RWPE2 (cell line): ENCODE measurements at regions not wholly inside any gene's neighbourhood (a gene's known extent, or its start where the extent isn't known, plus 50 kb on each side); places are given as distances from the start of the nearest gene placed in this dataset.

Experiments
- ATAC-seq: fragments of 200-7000 bp; cut with Tn5 transposase; 3 replicates; pipeline ENCODE4 v1.9.1; 2021; ENCODE audit warnings: low read depth
- DNase-seq: peaks from one replicate; pipeline ENCODE4 v3.0.0-alpha.2; 2020; ENCODE audit warnings: low spot score
- H3K27ac ChIP-seq: fragments of 450-650 bp; 2 replicates; pipeline ENCODE4 v1.5.1; 2017; ENCODE audit warnings: mild to moderate bottlenecking; ENCODE audit not compliant: poor library complexity, severe bottlenecking
- H3K27me3 ChIP-seq: fragments of 250-450 bp; sonication (Bioruptor Pico); 2 replicates; pipeline ENCODE4 v1.5.1; 2021; ENCODE audit warnings: mild to moderate bottlenecking, moderate library complexity; ENCODE audit not compliant: insufficient read depth, poor library complexity, severe bottlenecking
- H3K36me3 ChIP-seq: fragments of 250-450 bp; sonication (Bioruptor Pico); 2 replicates; pipeline ENCODE4 v1.5.1; 2020; ENCODE audit warnings: low read depth, mild to moderate bottlenecking, moderate library complexity
- H3K4me1 ChIP-seq: fragments of 250-450 bp; sonication (Bioruptor Pico); 2 replicates; pipeline ENCODE4 v1.5.1; 2021; ENCODE audit warnings: mild to moderate bottlenecking, moderate library complexity; ENCODE audit not compliant: insufficient read depth, poor library complexity, severe bottlenecking
- H3K4me3 ChIP-seq: fragments of 250-450 bp; sonication (Bioruptor Pico); 2 replicates; pipeline ENCODE4 v1.5.1; 2021; ENCODE audit warnings: mild to moderate bottlenecking, moderate library complexity; ENCODE audit not compliant: severe bottlenecking
- H3K9me3 ChIP-seq: fragments of 250-450 bp; sonication (Bioruptor Pico); 2 replicates; pipeline ENCODE4 v1.5.1; 2021; ENCODE audit warnings: mild to moderate bottlenecking, moderate library complexity; ENCODE audit not compliant: severe bottlenecking
- CTCF ChIP-seq: fragments of 450-650 bp; IDR thresholded peaks from one replicate; pipeline ENCODE4 v1.5.1; 2017; ENCODE audit warnings: mild to moderate bottlenecking, moderate library complexity; ENCODE audit not compliant: poor library complexity, severe bottlenecking

GRCh38 chr2:237158194-237158593 is 72.5 kb downstream of the COPS8 start:
- no peaks in the 10 kb centered on the region for H3K27me3 ChIP-seq
- no peak overlapping the region for H3K4me3 ChIP-seq
- H3K9me3 ChIP-seq, result no peaks in the 10 kb centered on the region
- ATAC-seq (no peak), DNase-seq (no peak)
- H3K4me1 ChIP-seq, result no peaks in the 10 kb centered on the region
- H3K27ac ChIP-seq, result no peak overlapping the region
- no peaks in the 10 kb centered on the region for H3K36me3 ChIP-seq
- TF ChIP-seq CTCF, result no peak

GRCh38 chr2:237159006-237159911 is 73.6 kb downstream of the COPS8 start:
- no peaks in the 10 kb centered on the region for H3K27me3 ChIP-seq
- H3K4me3 ChIP-seq, result no peak overlapping the region
- no peaks in the 10 kb centered on the region for H3K9me3 ChIP-seq
- no peaks in the 10 kb centered on the region for H3K4me1 ChIP-seq
- no peaks in the 10 kb centered on the region for H3K36me3 ChIP-seq
- no peak for ATAC-seq
- no peak for TF ChIP-seq CTCF
- no peak overlapping the region for H3K27ac ChIP-seq
- no peak for DNase-seq

DNA sequence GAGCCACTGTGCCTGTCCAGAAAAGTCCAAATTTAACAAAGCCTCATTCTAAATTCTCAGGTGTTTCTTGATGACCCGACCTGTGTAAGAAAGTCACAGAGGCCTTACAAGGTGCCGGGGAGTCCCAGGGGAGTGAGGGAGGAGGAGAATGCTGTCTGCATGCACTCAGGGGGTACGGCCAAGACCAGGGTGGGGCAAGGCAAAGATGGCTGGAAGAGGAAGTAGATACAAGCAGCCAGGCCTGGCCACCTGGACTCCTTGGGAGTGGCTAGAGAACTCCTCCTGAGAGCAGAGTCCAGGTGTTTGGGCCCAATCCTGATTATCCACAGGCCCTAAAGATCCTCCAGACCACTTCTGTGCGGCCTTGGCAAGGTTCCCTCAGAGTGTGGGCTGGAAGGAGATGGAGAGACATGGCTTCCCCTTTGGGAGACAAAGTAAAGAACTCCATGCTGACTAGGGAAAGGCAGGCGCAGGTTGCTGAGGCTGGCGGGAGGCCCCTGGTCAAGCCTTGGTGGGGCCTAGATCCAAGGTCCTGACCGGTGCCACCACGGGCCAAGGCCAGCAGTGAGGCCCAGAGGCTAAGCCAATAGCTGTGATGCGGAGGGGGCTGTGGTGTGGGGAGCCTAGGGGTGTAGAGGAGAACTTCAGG is 74.7 kb downstream of the COPS8 start:
- Histone ChIP-seq H3K4me3 (no peak overlapping the region), H3K4me1 (no peaks in the 10 kb centered on the region), H3K27ac (no peak overlapping the region), H3K9me3 (no peaks in the 10 kb centered on the region), H3K27me3 (no peaks in the 10 kb centered on the region), H3K36me3 (no peaks in the 10 kb centered on the region)
- no peak for ATAC-seq
- TF ChIP-seq CTCF, result no peak
- no peak for DNase-seq

DNA sequence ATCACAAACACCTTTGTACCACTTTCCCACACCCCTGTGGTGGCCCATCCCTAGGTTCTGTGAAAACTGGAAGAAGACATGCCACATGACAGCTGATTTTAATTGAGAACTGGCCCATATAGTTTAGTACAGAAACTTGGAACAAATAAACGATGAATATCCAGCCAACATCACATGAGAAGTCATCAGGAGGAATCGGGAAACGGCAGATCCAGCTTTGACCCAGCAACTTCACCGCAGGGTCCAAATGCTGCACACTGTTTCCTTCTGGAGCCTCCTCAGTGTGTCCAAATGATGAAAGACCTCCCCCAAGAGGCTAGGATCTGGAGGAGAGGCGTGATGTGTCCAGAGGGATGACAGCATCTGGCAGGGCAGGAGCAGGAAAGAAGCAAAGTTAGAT is 75.5 kb downstream of the COPS8 start:
- no peaks in the 10 kb centered on the region for H3K4me1 ChIP-seq
- no peak overlapping the region for H3K27ac ChIP-seq
- no peaks in the 10 kb centered on the region for H3K9me3 ChIP-seq
- ATAC-seq (no peak), DNase-seq (no peak)
- no peak for TF ChIP-seq CTCF
- H3K4me3 ChIP-seq, result no peak overlapping the region
- no peaks in the 10 kb centered on the region for H3K36me3 ChIP-seq
- H3K27me3 ChIP-seq, result no peaks in the 10 kb centered on the region

- no peaks in the 10 kb centered on the region for H3K4me1 ChIP-seq
- H3K27me3 ChIP-seq, result no peaks in the 10 kb centered on the region
- no peaks in the 10 kb centered on the region for H3K36me3 ChIP-seq
- H3K4me3 ChIP-seq, result no peak overlapping the region
- DNase-seq (no peak), ATAC-seq (no peak)
- no peak overlapping the region for H3K27ac ChIP-seq
- no peaks in the 10 kb centered on the region for H3K9me3 ChIP-seq
- no peak for TF ChIP-seq CTCF
Observed at GRCh38 chr2:237162959-237163358, 77.3 kb downstream of the COPS8 start.
